ENCODE measurements at regions not wholly inside any gene's neighbourhood (a gene's known extent, or its start where the extent isn't known, plus 50 kb on each side); places are given as distances from the start of the nearest gene placed in this dataset.
"Not testable (repeated sequence)": the region's sequence is repeated elsewhere in the genome, so short reads cannot be mapped to it uniquely, and the experiment has no call there.

GRCh38 chrX:142266417-142266816 lies 61.3 kb upstream of the MAGEC2 start:
- Histone ChIP-seq H3K4me3 (ENCODE audit: low read depth, low read length) (no peak overlapping the region), H3K36me3 (ENCODE audit: control insufficient read depth, insufficient read depth, low read length) (no peaks in the 10 kb centered on the region), H3K27me3 (ENCODE audit: control insufficient read depth, insufficient read depth, low read length) (no peaks in the 10 kb centered on the region)
- TF ChIP-seq CTCF (IDR thresholded peaks at IDR 0.05; ENCODE audit: insufficient read depth, low read length, poor library complexity, severe bottlenecking) = no peak
- DNase-seq (ENCODE audit: low read depth) = no peak

- H3K27me3 ChIP-seq (ENCODE audit: control insufficient read depth, insufficient read depth, low read length); H3K36me3 ChIP-seq (ENCODE audit: control insufficient read depth, insufficient read depth, low read length); H3K4me3 ChIP-seq (ENCODE audit: low read depth, low read length); DNase-seq (ENCODE audit: low read depth): not testable (repeated sequence)
These were observed 60.5 kb upstream of the MAGEC2 start for GRCh38 chrX:142265549-142265948.

GRCh38 chrX:142256935-142257334 lies 51.8 kb upstream of the MAGEC2 start:
- DNase-seq (ENCODE audit: low read depth) = no peak
- H3K4me3 ChIP-seq (ENCODE audit: low read depth, low read length) = no peak overlapping the region
- no peaks in the 10 kb centered on the region for H3K36me3 ChIP-seq (ENCODE audit: control insufficient read depth, insufficient read depth, low read length)
- no peaks in the 10 kb centered on the region for H3K27me3 ChIP-seq (ENCODE audit: control insufficient read depth, insufficient read depth, low read length)
- TF ChIP-seq CTCF (IDR thresholded peaks at IDR 0.05; ENCODE audit: insufficient read depth, low read length, poor library complexity, severe bottlenecking) = no peak

All from kidney epithelial cell (primary cell).